RWPE1 (cell line): ENCODE measurements at regions not wholly inside any gene's neighbourhood (a gene's known extent, or its start where the extent isn't known, plus 50 kb on each side); places are given as distances from the start of the nearest gene placed in this dataset.

Source experiments
- CTCF ChIA-PET: fragments of 350-600 bp; sonication (Branson Sonifier 250); formaldehyde crosslinking; extraction: SDS; loops from one replicate; lab custom pipeline; 2021; lab: Yijun Ruan, JAX
- POLR2A ChIA-PET: fragments of 400-600 bp; formaldehyde crosslinking; extraction: SDS; loops from one replicate; lab custom pipeline; 2020; ENCODE audit warnings: antibody characterized with exemption; ENCODE audit not compliant: low non-redundant PET; lab: Yijun Ruan, JAX
- DNase-seq: peaks from one replicate; pipeline ENCODE4 v3.0.0; 2012; ENCODE audit warnings: low spot score
- H3K27ac ChIP-seq: fragments of 450-650 bp; 2 replicates; pipeline ENCODE4 v1.5.1; 2017
- TF ChIP-seq, protein P1 (sequence below): fragments of 450-650 bp; conservative IDR thresholded peaks from 2 replicates; pipeline ENCODE4 v1.5.1; 2017; ENCODE audit warnings: low read depth, mild to moderate bottlenecking

DNA sequence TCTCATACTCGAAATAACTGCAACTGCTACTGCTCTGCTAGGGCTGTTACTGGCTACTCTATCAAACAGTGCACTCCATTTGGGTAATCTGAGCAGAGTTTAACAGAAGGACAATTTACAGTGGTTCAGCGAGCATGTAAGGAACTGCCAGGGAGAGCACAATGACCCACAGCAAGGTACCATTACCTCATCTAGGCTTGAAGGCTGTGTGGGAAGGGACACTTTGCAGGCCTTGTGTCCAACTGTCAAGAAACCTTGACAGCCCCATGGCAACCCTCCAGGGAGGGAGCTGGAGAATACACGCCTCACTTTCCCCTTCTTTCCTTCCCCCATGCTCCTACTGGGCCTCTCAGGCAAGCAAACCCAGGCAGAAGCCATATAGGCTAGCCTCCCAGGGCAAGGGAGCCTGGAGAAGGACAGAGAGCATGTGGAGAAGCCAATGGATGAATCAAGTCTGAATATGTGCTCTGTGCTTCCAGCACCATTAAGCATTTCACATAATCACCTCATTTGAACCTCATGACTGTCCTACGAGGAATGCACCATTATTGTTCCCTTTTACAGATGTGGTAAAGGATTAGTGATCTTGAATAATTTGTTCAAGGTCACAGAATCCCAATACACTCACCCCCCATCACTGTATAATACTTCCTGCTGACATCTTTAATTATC, 49.9 kb upstream of the JAK2 start:
- POLR2A ChIA-PET = no interaction called here
- TF ChIP-seq, protein P1, sequence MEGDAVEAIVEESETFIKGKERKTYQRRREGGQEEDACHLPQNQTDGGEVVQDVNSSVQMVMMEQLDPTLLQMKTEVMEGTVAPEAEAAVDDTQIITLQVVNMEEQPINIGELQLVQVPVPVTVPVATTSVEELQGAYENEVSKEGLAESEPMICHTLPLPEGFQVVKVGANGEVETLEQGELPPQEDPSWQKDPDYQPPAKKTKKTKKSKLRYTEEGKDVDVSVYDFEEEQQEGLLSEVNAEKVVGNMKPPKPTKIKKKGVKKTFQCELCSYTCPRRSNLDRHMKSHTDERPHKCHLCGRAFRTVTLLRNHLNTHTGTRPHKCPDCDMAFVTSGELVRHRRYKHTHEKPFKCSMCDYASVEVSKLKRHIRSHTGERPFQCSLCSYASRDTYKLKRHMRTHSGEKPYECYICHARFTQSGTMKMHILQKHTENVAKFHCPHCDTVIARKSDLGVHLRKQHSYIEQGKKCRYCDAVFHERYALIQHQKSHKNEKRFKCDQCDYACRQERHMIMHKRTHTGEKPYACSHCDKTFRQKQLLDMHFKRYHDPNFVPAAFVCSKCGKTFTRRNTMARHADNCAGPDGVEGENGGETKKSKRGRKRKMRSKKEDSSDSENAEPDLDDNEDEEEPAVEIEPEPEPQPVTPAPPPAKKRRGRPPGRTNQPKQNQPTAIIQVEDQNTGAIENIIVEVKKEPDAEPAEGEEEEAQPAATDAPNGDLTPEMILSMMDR = no peak
- CTCF ChIA-PET = no interaction called here
- H3K27ac ChIP-seq = no peak overlapping the region
- DNase-seq = no peak
